ENCODE measurements at regions not wholly inside any gene's neighbourhood (a gene's known extent, or its start where the extent isn't known, plus 50 kb on each side); places are given as distances from the start of the nearest gene placed in this dataset.

DNA sequence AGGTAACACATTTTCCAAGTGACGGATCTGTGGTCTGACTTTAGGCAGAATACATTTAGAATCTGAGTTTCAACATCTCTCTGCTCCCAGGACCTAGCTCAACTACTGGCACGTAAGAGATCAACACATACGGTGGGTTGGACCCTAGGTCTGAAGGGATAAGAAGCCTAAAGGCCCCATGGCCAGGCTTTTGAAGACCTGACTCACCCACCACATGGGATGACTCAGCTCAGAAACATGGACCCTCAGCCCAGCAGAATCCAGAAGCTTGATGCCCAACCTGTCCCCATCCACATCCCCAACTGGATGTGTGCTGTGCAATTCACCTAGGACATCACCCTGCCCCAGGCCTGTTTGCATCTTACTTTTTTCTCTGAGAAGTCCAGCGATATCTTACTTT, 770.2 kb downstream of the BCL11B start:
- H3K27ac ChIP-seq (ENCODE audit: low read depth, low read length), result no peak overlapping the region
- H3K9ac ChIP-seq (ENCODE audit: low read depth in 1 of 3, low read length in 3 of 3), result no peak overlapping the region
- H3K4me1 ChIP-seq (ENCODE audit: control insufficient read depth in 3 of 3, insufficient read depth in 3 of 3, low read length in 3 of 3), result no peaks in the 10 kb centered on the region
- H3K4me3 ChIP-seq (ENCODE audit: low read length in 3 of 3), result no peak overlapping the region
- H3K9me3 ChIP-seq (ENCODE audit: control insufficient read depth in 3 of 3, low read length in 3 of 3), result no peaks in the 10 kb centered on the region
- H3K27me3 ChIP-seq (ENCODE audit: control insufficient read depth in 3 of 3, insufficient read depth in 3 of 3, low read length in 3 of 3), result no peaks in the 10 kb centered on the region
- H3K36me3 ChIP-seq (ENCODE audit: control insufficient read depth in 3 of 3, insufficient read depth in 3 of 3, low read length in 3 of 3), result no peaks in the 10 kb centered on the region

GRCh38 chr14:98503086-98503815, 768.7 kb downstream of the BCL11B start:
- H3K27me3 ChIP-seq (ENCODE audit: control insufficient read depth in 3 of 3, insufficient read depth in 3 of 3, low read length in 3 of 3), result no peaks in the 10 kb centered on the region
- H3K4me3 ChIP-seq (ENCODE audit: low read length in 3 of 3), result no peak overlapping the region
- no peaks in the 10 kb centered on the region for H3K4me1 ChIP-seq (ENCODE audit: control insufficient read depth in 3 of 3, insufficient read depth in 3 of 3, low read length in 3 of 3)
- no peak overlapping the region for H3K9ac ChIP-seq (ENCODE audit: low read depth in 1 of 3, low read length in 3 of 3)
- no peaks in the 10 kb centered on the region for H3K9me3 ChIP-seq (ENCODE audit: control insufficient read depth in 3 of 3, low read length in 3 of 3)
- H3K27ac ChIP-seq (ENCODE audit: low read depth, low read length), result no peak overlapping the region
- H3K36me3 ChIP-seq (ENCODE audit: control insufficient read depth in 3 of 3, insufficient read depth in 3 of 3, low read length in 3 of 3), result no peaks in the 10 kb centered on the region

DNA sequence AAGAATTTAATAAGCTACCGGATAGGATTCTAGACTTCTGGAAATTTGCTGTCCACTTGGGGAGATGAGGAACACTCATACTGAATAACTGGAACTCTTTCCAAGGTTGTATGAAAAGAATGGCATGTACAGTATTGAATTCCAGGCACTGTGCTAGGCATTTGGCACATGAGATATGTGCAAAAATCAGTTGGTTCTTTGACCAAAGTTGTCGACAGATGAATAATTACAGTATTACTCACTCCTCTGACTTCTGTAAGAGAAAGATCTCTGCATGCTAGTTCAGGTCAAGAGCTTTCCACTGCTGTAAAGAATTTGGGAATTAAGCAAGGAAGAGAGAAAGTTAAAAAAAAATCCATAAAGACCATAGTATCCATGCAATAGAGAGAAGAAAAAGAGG, 764.7 kb downstream of the BCL11B start:
- no peaks in the 10 kb centered on the region for H3K4me1 ChIP-seq (ENCODE audit: control insufficient read depth in 3 of 3, insufficient read depth in 3 of 3, low read length in 3 of 3)
- H3K27ac ChIP-seq (ENCODE audit: low read depth, low read length), result no peak overlapping the region
- no peaks in the 10 kb centered on the region for H3K36me3 ChIP-seq (ENCODE audit: control insufficient read depth in 3 of 3, insufficient read depth in 3 of 3, low read length in 3 of 3)
- no peak overlapping the region for H3K4me3 ChIP-seq (ENCODE audit: low read length in 3 of 3)
- H3K27me3 ChIP-seq (ENCODE audit: control insufficient read depth in 3 of 3, insufficient read depth in 3 of 3, low read length in 3 of 3), result no peaks in the 10 kb centered on the region
- H3K9me3 ChIP-seq (ENCODE audit: control insufficient read depth in 3 of 3, low read length in 3 of 3), result no peaks in the 10 kb centered on the region
- H3K9ac ChIP-seq (ENCODE audit: low read depth in 1 of 3, low read length in 3 of 3), result no peak overlapping the region

GRCh38 chr14:98510392-98510791, 761.6 kb downstream of the BCL11B start:
- Histone ChIP-seq H3K9ac (ENCODE audit: low read depth in 1 of 3, low read length in 3 of 3) (no peak overlapping the region), H3K4me3 (ENCODE audit: low read length in 3 of 3) (no peak overlapping the region), H3K27ac (ENCODE audit: low read depth, low read length) (no peak overlapping the region), H3K9me3 (ENCODE audit: control insufficient read depth in 3 of 3, low read length in 3 of 3) (no peaks in the 10 kb centered on the region), H3K27me3 (ENCODE audit: control insufficient read depth in 3 of 3, insufficient read depth in 3 of 3, low read length in 3 of 3) (no peaks in the 10 kb centered on the region), H3K4me1 (ENCODE audit: control insufficient read depth in 3 of 3, insufficient read depth in 3 of 3, low read length in 3 of 3) (no peaks in the 10 kb centered on the region), H3K36me3 (ENCODE audit: control insufficient read depth in 3 of 3, insufficient read depth in 3 of 3, low read length in 3 of 3) (no peaks in the 10 kb centered on the region)

GRCh38 chr14:98512501-98513251, 759.3 kb downstream of the BCL11B start:
- H3K27ac ChIP-seq (ENCODE audit: low read depth, low read length), result no peak overlapping the region
- H3K9ac ChIP-seq (ENCODE audit: low read depth in 1 of 3, low read length in 3 of 3), result no peak overlapping the region
- H3K4me3 ChIP-seq (ENCODE audit: low read length in 3 of 3), result no peak overlapping the region
- H3K36me3 ChIP-seq (ENCODE audit: control insufficient read depth in 3 of 3, insufficient read depth in 3 of 3, low read length in 3 of 3), result no peaks in the 10 kb centered on the region
- no peaks in the 10 kb centered on the region for H3K27me3 ChIP-seq (ENCODE audit: control insufficient read depth in 3 of 3, insufficient read depth in 3 of 3, low read length in 3 of 3)
- H3K9me3 ChIP-seq (ENCODE audit: control insufficient read depth in 3 of 3, low read length in 3 of 3), result no peaks in the 10 kb centered on the region
- no peaks in the 10 kb centered on the region for H3K4me1 ChIP-seq (ENCODE audit: control insufficient read depth in 3 of 3, insufficient read depth in 3 of 3, low read length in 3 of 3)

- Histone ChIP-seq H3K4me1 (ENCODE audit: control insufficient read depth in 3 of 3, insufficient read depth in 3 of 3, low read length in 3 of 3) (no peaks in the 10 kb centered on the region), H3K36me3 (ENCODE audit: control insufficient read depth in 3 of 3, insufficient read depth in 3 of 3, low read length in 3 of 3) (no peaks in the 10 kb centered on the region), H3K4me3 (ENCODE audit: low read length in 3 of 3) (no peak overlapping the region), H3K27me3 (ENCODE audit: control insufficient read depth in 3 of 3, insufficient read depth in 3 of 3, low read length in 3 of 3) (no peaks in the 10 kb centered on the region), H3K9me3 (ENCODE audit: control insufficient read depth in 3 of 3, low read length in 3 of 3) (no peaks in the 10 kb centered on the region), H3K27ac (ENCODE audit: low read depth, low read length) (no peak overlapping the region), H3K9ac (ENCODE audit: low read depth in 1 of 3, low read length in 3 of 3) (no peak overlapping the region)
Observed at GRCh38 chr14:98513558-98513957, 758.4 kb downstream of the BCL11B start.

DNA sequence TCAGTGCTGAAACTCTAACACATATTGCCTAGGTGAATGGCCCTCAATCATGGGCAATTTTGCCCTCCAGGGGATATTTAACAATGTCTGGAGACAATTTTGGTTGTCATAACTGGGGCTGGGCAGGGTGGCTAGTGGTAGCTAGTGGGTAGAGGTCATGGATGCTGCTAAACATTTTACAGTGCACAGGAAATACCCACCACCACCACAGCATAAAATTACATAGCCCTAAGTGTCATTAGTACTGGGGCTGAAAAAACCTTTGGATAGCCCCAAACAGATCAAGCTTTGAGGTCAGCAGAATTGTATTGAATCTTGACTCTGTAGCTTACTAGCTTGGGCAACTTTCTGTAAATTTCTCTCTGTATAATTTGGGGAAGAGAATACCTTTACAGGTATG, 758.0 kb downstream of the BCL11B start:
- Histone ChIP-seq H3K4me3 (ENCODE audit: low read length in 3 of 3) (no peak overlapping the region), H3K4me1 (ENCODE audit: control insufficient read depth in 3 of 3, insufficient read depth in 3 of 3, low read length in 3 of 3) (no peaks in the 10 kb centered on the region), H3K27me3 (ENCODE audit: control insufficient read depth in 3 of 3, insufficient read depth in 3 of 3, low read length in 3 of 3) (no peaks in the 10 kb centered on the region), H3K9ac (ENCODE audit: low read depth in 1 of 3, low read length in 3 of 3) (no peak overlapping the region), H3K36me3 (ENCODE audit: control insufficient read depth in 3 of 3, insufficient read depth in 3 of 3, low read length in 3 of 3) (no peaks in the 10 kb centered on the region), H3K9me3 (ENCODE audit: control insufficient read depth in 3 of 3, low read length in 3 of 3) (no peaks in the 10 kb centered on the region), H3K27ac (ENCODE audit: low read depth, low read length) (no peak overlapping the region)

DNA sequence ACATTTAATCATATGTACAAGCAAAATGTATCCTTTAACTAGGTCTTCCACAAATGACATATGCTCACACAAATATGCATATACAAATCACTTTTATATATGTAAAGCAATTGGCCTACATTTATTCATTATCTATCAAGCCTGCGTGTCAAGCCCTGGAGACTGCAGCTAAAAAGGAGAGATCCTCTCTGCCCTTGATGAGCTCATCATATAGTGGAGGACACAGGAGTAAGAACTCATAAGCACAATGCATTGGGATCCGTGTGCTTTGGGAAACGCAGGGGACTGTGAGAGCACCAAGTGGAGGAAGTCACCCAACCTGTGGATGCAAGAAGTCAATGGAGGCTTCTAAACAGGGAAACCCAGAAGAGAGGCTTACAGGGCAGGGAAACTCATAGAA, 735.7 kb downstream of the BCL11B start:
- Histone ChIP-seq H3K27ac (ENCODE audit: low read depth, low read length) (no peak overlapping the region), H3K9ac (ENCODE audit: low read depth in 1 of 3, low read length in 3 of 3) (no peak overlapping the region)

DNA sequence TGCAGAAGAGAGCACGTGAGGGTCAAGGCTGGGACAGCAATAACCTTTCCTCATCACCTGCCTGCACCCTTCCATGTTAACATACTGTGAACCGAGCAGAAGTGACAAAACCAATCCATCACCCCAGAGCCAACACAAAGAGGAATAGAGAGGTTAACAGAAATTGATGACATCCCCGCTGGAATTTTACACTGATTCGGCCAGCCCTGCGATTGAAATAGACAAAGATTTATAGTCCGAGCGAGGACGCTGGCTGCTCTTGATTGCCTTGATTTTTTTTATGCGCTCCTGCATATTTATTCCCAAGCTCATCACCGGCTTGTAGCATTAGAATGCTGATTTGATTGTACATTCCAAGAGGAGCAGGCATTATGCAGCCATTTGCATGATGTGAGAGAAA, 729.7 kb downstream of the BCL11B start:
- no peak overlapping the region for H3K27ac ChIP-seq (ENCODE audit: low read depth, low read length)
- H3K4me1 ChIP-seq (ENCODE audit: control insufficient read depth in 3 of 3, insufficient read depth in 3 of 3, low read length in 3 of 3), result no peaks in the 10 kb centered on the region
- H3K9me3 ChIP-seq (ENCODE audit: control insufficient read depth in 3 of 3, low read length in 3 of 3), result no peaks in the 10 kb centered on the region
- no peak overlapping the region for H3K4me3 ChIP-seq (ENCODE audit: low read length in 3 of 3)
- H3K36me3 ChIP-seq (ENCODE audit: control insufficient read depth in 3 of 3, insufficient read depth in 3 of 3, low read length in 3 of 3), result no peaks in the 10 kb centered on the region
- no peak overlapping the region for H3K9ac ChIP-seq (ENCODE audit: low read depth in 1 of 3, low read length in 3 of 3)
- no peaks in the 10 kb centered on the region for H3K27me3 ChIP-seq (ENCODE audit: control insufficient read depth in 3 of 3, insufficient read depth in 3 of 3, low read length in 3 of 3)

More for the DNA sequence above, 735.7 kb downstream of the BCL11B start:
- no peak overlapping the region for H3K4me3 ChIP-seq (ENCODE audit: low read length in 3 of 3)
- no peaks in the 10 kb centered on the region for H3K9me3 ChIP-seq (ENCODE audit: control insufficient read depth in 3 of 3, low read length in 3 of 3)
- H3K36me3 ChIP-seq (ENCODE audit: control insufficient read depth in 3 of 3, insufficient read depth in 3 of 3, low read length in 3 of 3), result no peaks in the 10 kb centered on the region
- H3K4me1 ChIP-seq (ENCODE audit: control insufficient read depth in 3 of 3, insufficient read depth in 3 of 3, low read length in 3 of 3), result no peaks in the 10 kb centered on the region
- H3K27me3 ChIP-seq (ENCODE audit: control insufficient read depth in 3 of 3, insufficient read depth in 3 of 3, low read length in 3 of 3), result no peaks in the 10 kb centered on the region

- no peak overlapping the region for H3K9ac ChIP-seq (ENCODE audit: low read depth in 1 of 3, low read length in 3 of 3)
- H3K36me3 ChIP-seq (ENCODE audit: control insufficient read depth in 3 of 3, insufficient read depth in 3 of 3, low read length in 3 of 3), result no peaks in the 10 kb centered on the region
- H3K27ac ChIP-seq (ENCODE audit: low read depth, low read length), result no peak overlapping the region
- H3K27me3 ChIP-seq (ENCODE audit: control insufficient read depth in 3 of 3, insufficient read depth in 3 of 3, low read length in 3 of 3), result no peaks in the 10 kb centered on the region
- H3K4me3 ChIP-seq (ENCODE audit: low read length in 3 of 3), result no peak overlapping the region
- no peaks in the 10 kb centered on the region for H3K9me3 ChIP-seq (ENCODE audit: control insufficient read depth in 3 of 3, low read length in 3 of 3)
- H3K4me1 ChIP-seq (ENCODE audit: control insufficient read depth in 3 of 3, insufficient read depth in 3 of 3, low read length in 3 of 3), result no peaks in the 10 kb centered on the region
Observed at GRCh38 chr14:98543074-98543473, 728.9 kb downstream of the BCL11B start.

Measured in skeletal muscle tissue (tissue), 3 donors.